SH-SY5Y (cell line): ENCODE measurements at regions not wholly inside any gene's neighbourhood (a gene's known extent, or its start where the extent isn't known, plus 50 kb on each side); places are given as distances from the start of the nearest gene placed in this dataset.

Experiments used
- GATA2 ChIP-seq: IDR thresholded peaks from 2 replicates; pipeline ENCODE4 v1.6.1; 2011; ENCODE audit warnings: mild to moderate bottlenecking, low read depth, low read length
- GATA3 ChIP-seq: IDR thresholded peaks from 2 replicates; pipeline ENCODE4 v1.6.1; 2011; ENCODE audit warnings: low read depth, mild to moderate bottlenecking, low read length, moderate library complexity

DNA sequence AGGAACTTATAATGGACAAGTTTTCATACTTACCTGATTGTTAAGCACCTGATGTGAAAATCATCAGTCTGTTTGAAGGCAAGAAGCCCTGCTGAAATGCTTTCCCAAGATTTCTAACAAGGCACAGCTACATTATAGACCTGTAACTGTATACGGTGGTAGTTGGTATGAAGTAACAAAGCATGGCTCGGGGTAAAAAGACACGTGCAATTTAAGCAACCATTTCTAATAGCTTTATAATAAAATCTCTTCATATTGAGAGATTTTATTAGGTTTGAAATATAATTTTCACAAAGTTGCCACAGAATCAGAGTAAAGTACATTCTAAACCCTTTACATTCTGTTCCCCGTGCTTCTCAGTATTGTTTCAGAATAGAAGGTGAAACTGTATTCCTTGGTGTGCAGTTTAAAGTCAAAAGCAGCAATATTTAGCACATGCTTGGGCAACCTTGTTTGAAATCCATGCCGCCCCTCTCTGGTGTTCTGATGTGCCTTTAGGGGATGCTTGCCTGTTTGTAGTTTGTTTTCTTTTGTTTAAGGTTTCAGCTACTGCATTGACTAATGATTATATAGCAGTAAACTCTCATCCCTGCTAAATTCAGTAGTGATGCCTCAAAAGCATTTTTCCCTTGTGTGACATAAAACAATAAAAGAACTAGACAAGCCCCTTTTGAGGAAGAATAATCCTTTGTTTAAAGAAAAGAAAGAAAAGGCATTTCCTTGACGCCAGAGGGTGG lies 125.2 kb upstream of the OBI1 start:
- TF ChIP-seq GATA3 (no peak), GATA2 (no peak)

- TF ChIP-seq GATA2 (no peak), GATA3 (no peak)
Observed at GRCh38 chr13:78780708-78781107, 121.8 kb upstream of the OBI1 start.

DNA sequence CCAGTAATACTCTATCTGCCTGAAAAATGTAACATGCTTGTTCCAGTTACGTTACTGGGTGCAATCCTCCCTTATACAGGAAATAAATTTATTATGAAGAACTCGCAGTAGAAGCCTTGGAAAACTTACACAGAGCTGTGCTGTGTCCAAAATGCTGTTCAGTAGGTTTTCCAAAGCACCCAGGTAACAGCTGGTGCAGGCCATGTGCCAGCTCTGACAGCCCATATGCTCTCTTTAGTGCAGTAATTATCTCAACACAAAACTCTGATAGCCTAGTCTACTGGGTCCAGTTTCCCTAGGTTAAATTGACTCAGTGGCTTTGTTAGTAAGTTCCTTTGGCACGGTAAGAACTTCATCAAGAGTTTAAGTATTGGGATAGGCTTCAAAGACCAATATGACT lies 120.7 kb upstream of the OBI1 start:
- TF ChIP-seq GATA3 (no peak), GATA2 (no peak)

DNA sequence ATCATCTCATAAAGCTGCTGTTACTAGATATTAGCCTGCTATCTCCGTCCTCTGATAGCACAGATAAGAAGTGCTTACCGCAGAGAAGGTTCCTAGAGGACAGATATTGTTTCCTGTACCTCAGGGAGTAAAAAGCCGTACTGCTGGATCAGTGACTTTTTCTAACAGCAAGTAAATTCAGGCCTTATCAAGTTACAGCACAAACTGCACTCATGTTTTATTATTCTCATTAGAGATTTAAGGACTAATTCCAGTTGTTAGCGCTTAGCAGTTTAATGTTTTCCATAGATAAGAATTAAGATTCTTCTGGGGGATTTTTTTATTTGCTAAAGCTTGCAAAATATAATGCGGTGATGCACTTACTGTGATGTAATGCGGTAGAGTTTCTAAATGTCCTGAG lies 119.0 kb upstream of the OBI1 start:
- TF ChIP-seq GATA3 (no peak), GATA2 (no peak)

- TF ChIP-seq GATA3: no peak
- TF ChIP-seq GATA2: no peak
Observed at GRCh38 chr13:78777396-78777795, 118.4 kb upstream of the OBI1 start.

DNA sequence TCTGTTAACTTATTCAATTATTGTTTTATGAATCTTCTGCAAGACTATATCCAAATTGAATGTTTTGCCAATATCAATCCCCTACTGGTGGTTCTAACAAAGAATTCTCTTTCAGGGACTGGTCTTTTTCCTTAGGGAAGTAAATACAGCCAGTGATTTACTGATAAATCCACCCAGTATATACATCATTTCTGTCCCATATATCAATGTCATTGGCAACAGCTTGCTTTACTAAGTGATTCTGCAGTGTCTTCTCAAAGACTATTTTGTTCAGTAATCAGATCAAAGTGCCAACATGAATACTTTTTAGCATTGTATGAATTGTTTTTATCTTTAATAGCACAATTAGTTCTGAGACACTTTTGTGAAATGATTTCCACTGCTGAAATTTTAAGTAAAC lies 114.0 kb upstream of the OBI1 start:
- TF ChIP-seq GATA3: no peak
- no peak for TF ChIP-seq GATA2

- TF ChIP-seq GATA3: no peak
- no peak for TF ChIP-seq GATA2
Observed at GRCh38 chr13:78770601-78771000, 111.6 kb upstream of the OBI1 start.

DNA sequence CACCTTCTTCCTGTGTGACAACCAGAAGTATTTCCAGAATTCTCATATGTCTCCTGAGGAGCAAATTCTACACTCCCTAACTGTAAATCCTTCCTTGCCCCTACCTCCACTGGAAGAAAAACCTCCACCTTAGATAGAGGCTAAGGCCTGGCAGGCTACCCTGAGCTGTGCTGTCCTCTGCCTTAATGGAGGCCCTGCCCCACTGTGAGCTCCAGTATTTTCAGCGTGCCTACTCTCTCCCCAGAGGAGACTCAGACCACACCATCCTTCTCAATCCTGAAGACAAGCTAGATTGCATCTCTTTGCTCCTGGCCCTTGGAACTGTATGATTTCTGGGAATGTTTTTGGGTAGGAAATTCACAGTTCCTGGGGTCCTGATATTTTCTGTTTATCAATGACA lies 110.0 kb upstream of the OBI1 start:
- TF ChIP-seq GATA3: no peak
- no peak for TF ChIP-seq GATA2

GRCh38 chr13:78764665-78765064 lies 105.7 kb upstream of the OBI1 start:
- no peak for TF ChIP-seq GATA3
- TF ChIP-seq GATA2: no peak

- TF ChIP-seq GATA3 (no peak), GATA2 (no peak)
Observed at GRCh38 chr13:78762825-78763224, 103.9 kb upstream of the OBI1 start.

DNA sequence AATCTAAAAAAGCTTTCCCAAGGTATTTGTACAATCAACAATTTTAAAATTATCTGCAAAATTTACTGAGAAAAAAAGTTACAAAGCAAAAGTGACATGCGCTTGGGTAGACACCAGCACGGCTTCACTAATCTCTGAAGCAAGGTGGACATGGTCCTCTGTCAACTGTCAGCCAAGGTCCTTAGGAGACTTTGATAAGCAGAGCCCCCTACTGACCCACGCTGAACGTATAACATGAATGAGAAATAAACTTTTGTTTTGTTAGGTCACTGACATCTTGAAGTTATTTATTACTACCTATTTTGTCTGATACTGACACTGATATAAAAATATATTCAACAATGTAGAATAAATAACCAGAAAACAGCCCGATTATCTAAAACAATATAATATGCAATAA lies 100.7 kb upstream of the OBI1 start:
- no peak for TF ChIP-seq GATA2
- TF ChIP-seq GATA3: no peak

DNA sequence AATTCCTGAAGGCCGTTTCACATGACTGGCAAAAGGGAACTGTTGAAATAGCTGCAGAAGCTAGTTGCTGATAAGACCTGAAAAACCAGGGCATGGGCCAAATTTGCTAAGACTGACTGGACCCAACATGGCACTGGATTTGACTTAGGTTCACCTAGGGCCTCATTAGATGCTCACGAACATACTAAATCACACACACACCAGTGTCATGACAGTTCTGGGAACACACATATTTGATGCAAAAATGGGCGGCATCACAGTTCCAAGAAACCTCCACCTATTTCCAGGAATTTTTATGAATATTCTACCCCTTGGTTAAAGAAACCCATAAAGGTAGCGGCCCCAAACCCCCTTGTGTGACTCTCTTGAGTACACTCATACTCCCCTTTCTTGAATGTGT lies 99.6 kb upstream of the OBI1 start:
- TF ChIP-seq GATA3 (no peak), GATA2 (no peak)

DNA sequence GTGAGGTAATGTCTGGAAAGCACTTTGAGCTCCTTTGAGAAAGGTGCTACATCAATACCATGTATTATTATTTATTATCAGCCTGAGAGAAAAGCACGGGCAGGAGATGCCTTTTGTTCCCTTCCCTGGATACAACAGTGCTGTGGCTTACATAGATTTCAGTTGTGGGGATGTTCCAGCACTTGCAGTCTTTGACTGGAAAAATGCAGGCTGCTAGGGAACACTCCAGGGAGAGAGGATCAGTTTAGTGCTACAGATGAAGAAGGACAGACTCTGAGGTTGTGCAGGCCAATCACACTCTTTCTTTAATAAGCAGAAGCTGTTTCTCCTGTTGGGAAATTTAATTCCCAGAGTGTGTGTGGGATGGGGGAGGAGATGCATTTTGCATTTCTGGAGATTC lies 94.5 kb upstream of the OBI1 start:
- TF ChIP-seq GATA3 (no peak), GATA2 (no peak)

DNA sequence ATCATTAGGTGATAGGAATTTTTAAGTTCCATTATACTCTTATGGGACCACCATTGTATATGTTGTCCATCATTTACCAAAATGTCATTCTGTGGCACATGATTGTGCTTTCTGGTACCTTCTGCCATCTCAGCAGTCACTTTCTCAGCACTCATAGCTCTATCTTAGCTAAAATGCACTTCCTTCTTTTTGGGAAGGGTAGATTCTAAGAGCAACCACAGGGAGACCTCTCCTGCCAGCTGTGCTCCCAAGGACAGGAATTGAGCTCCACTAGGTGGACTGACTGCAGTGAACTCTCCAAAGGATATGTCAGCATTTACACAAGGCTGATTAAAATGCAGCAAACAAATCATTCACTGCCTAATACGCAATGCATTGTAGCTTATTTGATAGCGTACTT lies 91.8 kb upstream of the OBI1 start:
- TF ChIP-seq GATA2 (no peak), GATA3 (no peak)

- TF ChIP-seq GATA2 (no peak), GATA3 (no peak)
Observed at GRCh38 chr13:78743973-78744372, 85.0 kb upstream of the OBI1 start.

DNA sequence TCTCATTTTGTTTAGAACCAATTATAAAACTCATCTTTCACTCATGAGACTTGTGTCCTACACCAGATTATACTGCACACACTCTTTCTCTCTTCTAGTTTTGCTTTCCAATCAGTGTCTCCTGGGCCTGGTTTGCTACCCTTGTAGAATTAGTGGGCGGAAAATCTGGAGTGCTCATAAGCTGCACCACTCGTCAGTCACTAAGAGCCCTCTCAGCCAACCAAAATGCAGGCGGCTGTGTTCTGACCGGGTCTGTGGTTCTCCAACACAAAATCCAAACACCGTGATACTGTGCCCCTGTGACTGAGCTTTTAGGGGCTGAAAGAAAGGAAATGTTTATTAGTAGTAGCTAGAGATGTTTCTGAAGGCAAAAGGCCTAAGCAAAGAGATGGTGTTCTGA lies 83.7 kb upstream of the OBI1 start:
- TF ChIP-seq GATA2 (no peak), GATA3 (no peak)

DNA sequence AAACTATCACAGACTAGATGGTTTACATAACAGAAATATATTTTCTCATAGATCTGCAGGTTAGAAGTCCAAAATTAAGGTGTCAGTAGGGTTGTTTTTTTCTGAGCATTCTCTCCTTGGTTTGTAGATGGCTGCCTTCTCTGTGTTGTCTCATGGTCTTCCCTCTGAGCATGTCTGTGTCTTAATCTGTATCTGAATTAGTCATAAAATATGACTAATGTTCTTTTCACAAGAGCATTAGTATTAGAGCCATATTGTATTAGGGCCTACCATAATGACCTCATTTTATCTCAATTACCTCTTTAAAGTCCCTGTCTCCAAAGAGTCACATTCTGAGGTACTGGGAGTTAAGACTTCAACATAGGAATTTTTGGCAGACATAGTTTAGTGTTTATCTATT lies 77.2 kb upstream of the OBI1 start:
- TF ChIP-seq GATA2 (no peak), GATA3 (no peak)
